K562 (cell line): ENCODE measurements at regions not wholly inside any gene's neighbourhood (a gene's known extent, or its start where the extent isn't known, plus 50 kb on each side); places are given as distances from the start of the nearest gene placed in this dataset.

ENCODE experiments used
- ATAC-seq: fragments of 200-7000 bp; cut with Tn5 transposase; 3 replicates; pipeline ENCODE4 v1.9.1; 2020; ENCODE audit warnings: moderate library complexity
- BruUV-seq: library from RNA; stranded (reverse); fragments of 400-500 nt; replicated peaks from 2 replicates; lab custom pipeline; 2021; lab: Mats Ljungman, UMichigan
- CTCF ChIA-PET: fragments of 300-600 bp; formaldehyde crosslinking; extraction: SDS; loops from one replicate; lab custom pipeline; 2021; ENCODE audit warnings: low intra/inter-chr PET ratio; lab: Yijun Ruan, JAX
- POLR2A ChIA-PET: fragments of 300-600, 350-650 bp; sonication (Branson Sonifier 250); formaldehyde crosslinking; extraction: SDS; loops from one replicate; lab custom pipeline; 2021; ENCODE audit warnings: antibody characterized with exemption, inconsistent platforms; lab: Yijun Ruan, JAX
- DNase-seq, 4 experiments: peaks; one replicate each; pipeline versions ENCODE4 v3.0.0 to v3.0.0-alpha.2; 2011 to 2018; ENCODE audit warnings: low spot score in 3 of 4, mixed read lengths in 3 of 4; ENCODE audit errors: extremely low read depth in 1 of 4
- FAIRE-seq: peaks from 2 replicates; lab custom pipeline; 2011; peaks lifted over from hg19 to GRCh38; lab: Jason Lieb, UNC
- H2AFZ ChIP-seq: 2 replicates; pipeline ENCODE4 v1.6.0; 2011; ENCODE audit warnings: low read depth, low read length, control low read depth, inconsistent platforms
- H3K27ac ChIP-seq: fragments of 200-600 bp; 3 replicates; pipeline ENCODE4 v1.8.0; 2011; ENCODE audit warnings: low read depth, mild to moderate bottlenecking, control low read depth, inconsistent platforms, low read length, moderate library complexity, mixed read lengths; ENCODE audit errors: extremely low read depth
- H3K27me3 ChIP-seq, 2 experiments: fragments of 300-600 bp in 1 of 2; 2 replicates in 1 of 2; 3 replicates in 1 of 2; pipeline versions ENCODE4 v1.6.0 to v1.8.0; 2011; ENCODE audit warnings: inconsistent platforms in 2 of 2, low read length in 2 of 2, mild to moderate bottlenecking in 1 of 2, mixed read lengths in 1 of 2, moderate library complexity in 1 of 2; ENCODE audit not compliant: control insufficient read depth in 2 of 2, insufficient read depth in 2 of 2
- H3K36me3 ChIP-seq: fragments of 300-600 bp; 3 replicates; pipeline ENCODE4 v1.8.0; 2011; ENCODE audit warnings: mild to moderate bottlenecking, low read length, inconsistent platforms; ENCODE audit not compliant: control insufficient read depth, insufficient read depth
- H3K4me1 ChIP-seq, 2 experiments: fragments of 200-600 bp in 1 of 2; replicated peaks in 1 of 2; 2 replicates in 1 of 2; 3 replicates in 1 of 2; pipeline versions ENCODE4 v1.5.1 to v1.8.0; 2011; ENCODE audit warnings: inconsistent platforms in 2 of 2, low read length in 2 of 2, mild to moderate bottlenecking in 1 of 2, mixed read lengths in 1 of 2, moderate library complexity in 1 of 2; ENCODE audit not compliant: control insufficient read depth in 2 of 2, insufficient read depth in 2 of 2
- H3K4me2 ChIP-seq: 2 replicates; pipeline ENCODE4 v1.6.1; 2011; ENCODE audit warnings: low read length, control low read depth, inconsistent platforms, mixed read lengths; ENCODE audit not compliant: insufficient read depth
- H3K4me3 ChIP-seq: fragments of 200-600 bp; sonication (generic), shearing (Covaris generic); 2 replicates; pipeline ENCODE4 v1.5.1; 2016; ENCODE audit warnings: control low read depth, inconsistent platforms
- H3K79me2 ChIP-seq: fragments of 200-600 bp; 3 replicates; pipeline ENCODE4 v1.8.0; 2011; ENCODE audit warnings: low read length, inconsistent platforms; ENCODE audit not compliant: control insufficient read depth, insufficient read depth
- H3K9ac ChIP-seq, 2 experiments: 2 replicates each; pipeline versions ENCODE4 v1.6.0 to v1.6.1; 2011; ENCODE audit warnings: low read depth in 2 of 2, low read length in 2 of 2, control low read depth in 1 of 2, inconsistent platforms in 1 of 2, mild to moderate bottlenecking in 1 of 2, mixed read lengths in 1 of 2; ENCODE audit not compliant: insufficient read depth in 1 of 2
- H3K9me1 ChIP-seq: one replicate; pipeline ENCODE4 v1.6.0; 2011; ENCODE audit warnings: inconsistent platforms, mild to moderate bottlenecking, low read length, moderate library complexity; ENCODE audit not compliant: control insufficient read depth, insufficient read depth
- H3K9me3 ChIP-seq: replicated peaks from 2 replicates; pipeline ENCODE4 v1.5.1; 2011; ENCODE audit warnings: low read depth, low read length, inconsistent platforms; ENCODE audit not compliant: control insufficient read depth, insufficient read depth
- H4K20me1 ChIP-seq: replicated peaks from 2 replicates; pipeline ENCODE4 v1.6.1; 2011; ENCODE audit warnings: low read length, inconsistent platforms, mixed read lengths; ENCODE audit not compliant: control insufficient read depth, insufficient read depth
- GATA2 ChIP-seq: sonication (generic); formaldehyde crosslinking; IDR thresholded peaks from 2 replicates; pipeline ENCODE4 v1.4.0; 2020; ENCODE audit warnings: mild to moderate bottlenecking, missing genetic modification reagents
- LCOR ChIP-seq: sonication (generic); formaldehyde crosslinking; IDR thresholded peaks from 2 replicates; pipeline ENCODE4 v1.8.0; 2022; ENCODE audit warnings: mild to moderate bottlenecking, missing genetic modification reagents
- ZNF232 ChIP-seq: sonication (generic); formaldehyde crosslinking; IDR thresholded peaks from 2 replicates; pipeline ENCODE4 v1.8.0; 2022; ENCODE audit warnings: mild to moderate bottlenecking, missing genetic modification reagents
- ZNF707 ChIP-seq: fragments of 250-450 bp; sonication (Bioruptor Pico); conservative IDR thresholded peaks from 2 replicates; pipeline ENCODE4 v1.8.0; 2022; ENCODE audit warnings: inconsistent platforms, mild to moderate bottlenecking, moderate library complexity
- WGBS: fragments of 100-300 bp; shearing (Covaris generic); methylation state at CpG from one replicate; pipeline ENCODE4 v1.1.6; 2016; ENCODE audit warnings: low coverage, mixed read lengths; ENCODE audit not compliant: insufficient coverage; ENCODE audit errors: missing lambda C conversion rate; 5-methylcytosine and 5-hydroxymethylcytosine counted together
- in situ Hi-C: fragments of 300-500 bp; cut with MboI; formaldehyde crosslinking; loops from 4 replicates; pipeline ENCODE4 v1.15.0; 2018; ENCODE audit warnings: inconsistent platforms, mixed read lengths
- intact Hi-C: fragments of 100-400 bp; cut with micrococcal nuclease; formaldehyde crosslinking; loops from 2 replicates; pipeline ENCODE4 v1.14.2; 2022
- TF ChIP-seq, protein P1 (sequence below): sonication (generic); IDR thresholded peaks from 2 replicates; pipeline ENCODE4 v1.6.1; 2016
- TF ChIP-seq, protein P2 (sequence below): fragments of 450-650 bp; formaldehyde crosslinking; IDR thresholded peaks from 2 replicates; pipeline ENCODE4 v1.4.0; 2022; ENCODE audit warnings: missing genetic modification characterization

DNA sequence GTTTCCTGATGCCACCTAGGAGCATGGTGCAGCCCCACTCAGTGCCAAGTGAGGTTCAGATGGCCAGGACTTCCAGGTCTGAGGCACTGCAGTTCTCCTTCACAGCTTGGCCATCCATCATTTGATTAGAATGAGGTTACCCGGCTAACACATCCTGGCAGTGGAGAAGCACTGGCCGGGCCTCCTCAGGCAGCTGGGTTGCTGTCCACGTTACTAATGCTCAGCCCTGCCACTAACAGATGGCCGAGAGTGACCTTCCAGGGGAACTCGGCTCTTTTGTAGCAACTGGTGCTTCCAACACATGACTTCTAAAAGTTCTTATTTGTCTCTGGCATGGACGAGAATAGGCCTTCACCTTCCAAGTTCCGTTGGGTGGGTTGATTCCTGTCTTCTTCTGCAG lies 204.6 kb upstream of the CFAP20DC start:
- Histone ChIP-seq H3K4me1 (no peaks in the 10 kb centered on the region), H3K9me1 (no peaks in the 10 kb centered on the region), H3K79me2 (no peaks in the 10 kb centered on the region), H3K27ac (no peak overlapping the region), H3K36me3 (no peaks in the 10 kb centered on the region), H3K9me3 (no peaks in the 10 kb centered on the region), H3K4me3 (no peak overlapping the region), H3K4me2 (no peak overlapping the region), H3K9ac (no peak overlapping the region), H2AFZ (no peak overlapping the region), H4K20me1 (no peaks in the 10 kb centered on the region), H3K27me3 (peaks cover 0 to 4% of the 10 kb centered on the region in 2 experiments; a peak in 1 of 5 replicates)
- ATAC-seq (no peak), FAIRE-seq (no peak), DNase-seq (no peak)
- WGBS, result 1% methylated on average over 6 of the region's 7 CpGs
- intact Hi-C loops, result no loop called here
- POLR2A ChIA-PET, result no interaction called here
- no TSS peak for BruUV-seq
- CTCF ChIA-PET, result no interaction called here
- in situ Hi-C loops, result no loop called here
- TF ChIP-seq, protein P1, sequence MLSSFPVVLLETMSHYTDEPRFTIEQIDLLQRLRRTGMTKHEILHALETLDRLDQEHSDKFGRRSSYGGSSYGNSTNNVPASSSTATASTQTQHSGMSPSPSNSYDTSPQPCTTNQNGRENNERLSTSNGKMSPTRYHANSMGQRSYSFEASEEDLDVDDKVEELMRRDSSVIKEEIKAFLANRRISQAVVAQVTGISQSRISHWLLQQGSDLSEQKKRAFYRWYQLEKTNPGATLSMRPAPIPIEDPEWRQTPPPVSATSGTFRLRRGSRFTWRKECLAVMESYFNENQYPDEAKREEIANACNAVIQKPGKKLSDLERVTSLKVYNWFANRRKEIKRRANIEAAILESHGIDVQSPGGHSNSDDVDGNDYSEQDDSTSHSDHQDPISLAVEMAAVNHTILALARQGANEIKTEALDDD, result no peak
- TF ChIP-seq, protein P2, sequence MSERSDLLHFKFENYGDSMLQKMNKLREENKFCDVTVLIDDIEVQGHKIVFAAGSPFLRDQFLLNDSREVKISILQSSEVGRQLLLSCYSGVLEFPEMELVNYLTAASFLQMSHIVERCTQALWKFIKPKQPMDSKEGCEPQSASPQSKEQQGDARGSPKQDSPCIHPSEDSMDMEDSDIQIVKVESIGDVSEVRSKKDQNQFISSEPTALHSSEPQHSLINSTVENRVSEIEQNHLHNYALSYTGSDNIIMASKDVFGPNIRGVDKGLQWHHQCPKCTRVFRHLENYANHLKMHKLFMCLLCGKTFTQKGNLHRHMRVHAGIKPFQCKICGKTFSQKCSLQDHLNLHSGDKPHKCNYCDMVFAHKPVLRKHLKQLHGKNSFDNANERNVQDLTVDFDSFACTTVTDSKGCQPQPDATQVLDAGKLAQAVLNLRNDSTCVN (CRISPR knock-in tag), result no peak
- no peak for TF ChIP-seq ZNF707 (CRISPR knock-in tag)
- no peak for TF ChIP-seq LCOR (CRISPR knock-in tag)
- TF ChIP-seq GATA2, result no peak
- no peak for TF ChIP-seq ZNF232 (CRISPR knock-in tag)
